ENCODE measurements at regions not wholly inside any gene's neighbourhood (a gene's known extent, or its start where the extent isn't known, plus 50 kb on each side); places are given as distances from the start of the nearest gene placed in this dataset.

DNA sequence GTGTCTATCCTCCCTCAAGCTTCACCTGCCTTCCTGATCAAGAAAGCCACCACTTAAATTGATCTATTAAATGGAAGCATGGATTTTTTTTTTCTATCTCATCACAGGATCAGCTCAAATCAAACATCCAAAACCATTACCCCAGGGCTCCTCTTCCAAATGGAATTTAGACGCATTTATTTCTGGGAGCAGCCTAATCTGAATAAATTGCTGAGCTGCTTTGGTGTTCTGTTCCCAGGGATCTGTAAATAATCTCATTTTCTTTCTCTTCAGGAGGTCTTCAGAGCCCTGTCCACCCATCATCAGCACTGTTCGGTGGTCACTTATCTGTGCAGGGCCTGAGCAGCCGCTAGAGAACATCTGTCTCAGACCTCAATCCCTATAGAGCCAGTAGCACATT is 695.4 kb upstream of the TMEM132C start:
- TF ChIP-seq, protein P1, sequence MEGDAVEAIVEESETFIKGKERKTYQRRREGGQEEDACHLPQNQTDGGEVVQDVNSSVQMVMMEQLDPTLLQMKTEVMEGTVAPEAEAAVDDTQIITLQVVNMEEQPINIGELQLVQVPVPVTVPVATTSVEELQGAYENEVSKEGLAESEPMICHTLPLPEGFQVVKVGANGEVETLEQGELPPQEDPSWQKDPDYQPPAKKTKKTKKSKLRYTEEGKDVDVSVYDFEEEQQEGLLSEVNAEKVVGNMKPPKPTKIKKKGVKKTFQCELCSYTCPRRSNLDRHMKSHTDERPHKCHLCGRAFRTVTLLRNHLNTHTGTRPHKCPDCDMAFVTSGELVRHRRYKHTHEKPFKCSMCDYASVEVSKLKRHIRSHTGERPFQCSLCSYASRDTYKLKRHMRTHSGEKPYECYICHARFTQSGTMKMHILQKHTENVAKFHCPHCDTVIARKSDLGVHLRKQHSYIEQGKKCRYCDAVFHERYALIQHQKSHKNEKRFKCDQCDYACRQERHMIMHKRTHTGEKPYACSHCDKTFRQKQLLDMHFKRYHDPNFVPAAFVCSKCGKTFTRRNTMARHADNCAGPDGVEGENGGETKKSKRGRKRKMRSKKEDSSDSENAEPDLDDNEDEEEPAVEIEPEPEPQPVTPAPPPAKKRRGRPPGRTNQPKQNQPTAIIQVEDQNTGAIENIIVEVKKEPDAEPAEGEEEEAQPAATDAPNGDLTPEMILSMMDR (IDR thresholded peaks at IDR 0.05) = no peak
- TF ChIP-seq POLR2A (IDR thresholded peaks at IDR 0.05) = no peak
